Caki2 (cell line): ENCODE measurements at regions not wholly inside any gene's neighbourhood (a gene's known extent, or its start where the extent isn't known, plus 50 kb on each side); places are given as distances from the start of the nearest gene placed in this dataset.
A peak's percentile ranks its signal among the peaks of the same experiment; 100 is the strongest.

Experiments used
- DNase-seq: peaks from one replicate; pipeline ENCODE4 v3.0.0-alpha.2; 2015; ENCODE audit warnings: low read depth
- in situ Hi-C: cut with HindIII; loops from 2 replicates; pipeline ENCODE4 v1.10.0; 2016; ENCODE audit warnings: low sequenced_read_pairs, low pct_unique_long_range_greater_than_20kb, mixed read lengths

DNA sequence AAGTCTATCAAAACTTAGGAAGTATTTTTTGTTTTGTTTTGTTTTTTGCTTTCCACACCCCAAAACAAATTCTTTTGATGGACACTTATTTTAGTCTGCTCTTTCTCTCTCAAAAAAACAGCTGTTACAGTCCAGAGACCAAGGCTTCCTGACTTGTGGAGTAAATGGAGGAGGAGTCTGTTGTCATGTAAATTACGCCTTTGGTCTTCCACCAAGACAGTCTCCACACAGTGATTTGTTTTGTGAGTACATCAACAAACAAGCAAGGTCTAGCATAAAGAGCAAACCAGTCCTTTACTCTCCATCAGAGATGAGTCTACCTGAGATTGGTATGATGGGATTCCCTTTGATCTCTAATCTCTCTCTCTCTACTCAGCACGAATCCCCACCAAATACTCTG is 588.0 kb upstream of the ARID1B start:
- DNase-seq, result no peak
- in situ Hi-C loops, result no loop called here

DNA sequence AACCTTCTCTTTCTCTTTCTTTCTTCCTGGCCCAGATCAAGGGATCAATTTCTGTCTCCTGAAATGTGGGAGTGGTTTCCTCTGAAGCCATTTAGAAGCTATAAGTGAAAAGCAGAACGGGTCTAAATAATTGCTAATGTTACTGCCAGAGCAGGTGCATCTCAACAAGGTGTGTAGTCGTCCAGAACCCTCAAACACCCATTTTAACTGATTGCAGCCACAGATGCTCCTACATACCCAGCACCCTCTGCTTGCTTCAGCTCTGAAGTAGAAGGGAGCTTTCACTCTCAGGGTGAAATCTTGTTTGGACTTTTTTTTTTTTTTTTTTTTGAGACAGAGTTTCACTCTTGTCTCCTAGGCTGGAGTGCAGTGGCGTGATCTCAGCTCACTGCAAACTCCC is 592.1 kb upstream of the ARID1B start:
- in situ Hi-C loops, result no loop called here
- no peak for DNase-seq

DNA sequence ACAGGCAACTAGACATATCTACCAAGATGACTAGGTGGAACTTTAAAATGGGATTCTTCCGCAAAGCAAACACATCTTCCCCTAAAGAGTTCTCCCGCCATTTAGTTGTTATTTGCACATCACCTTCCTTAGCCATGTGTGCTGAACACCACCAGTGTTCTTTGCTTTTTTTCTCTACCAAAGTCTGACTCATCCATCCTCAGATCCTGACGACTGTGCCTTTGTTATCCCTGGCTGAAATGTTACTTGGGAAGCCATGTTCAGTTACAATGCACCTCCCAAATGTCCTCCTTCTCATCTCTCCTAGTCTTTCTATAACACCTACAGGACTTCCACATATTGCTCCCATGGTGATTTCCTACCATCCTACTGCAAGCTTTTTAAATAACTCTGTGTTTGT is 593.5 kb upstream of the ARID1B start:
- DNase-seq, result no peak
- in situ Hi-C loops, result no loop called here

DNA sequence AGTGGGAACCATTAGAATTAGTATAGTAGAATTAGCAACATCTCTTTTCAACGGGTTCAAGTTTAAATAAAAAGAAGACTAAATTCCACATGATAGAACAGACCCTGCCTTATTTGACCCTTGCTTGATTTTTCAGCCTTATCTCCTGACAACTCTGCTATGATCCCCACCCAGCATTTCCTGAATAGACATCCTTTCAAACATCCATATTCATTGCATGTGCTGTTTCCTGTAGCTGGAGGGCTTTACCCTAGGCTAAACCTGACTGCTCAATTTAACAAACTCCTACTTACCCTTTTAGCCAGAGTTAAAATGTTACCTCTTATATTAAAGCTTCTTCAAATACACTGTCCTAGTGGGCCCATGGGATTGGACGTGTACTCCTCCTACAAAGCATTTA is 594.8 kb upstream of the ARID1B start:
- in situ Hi-C loops, result no loop called here
- DNase-seq, result no peak

DNA sequence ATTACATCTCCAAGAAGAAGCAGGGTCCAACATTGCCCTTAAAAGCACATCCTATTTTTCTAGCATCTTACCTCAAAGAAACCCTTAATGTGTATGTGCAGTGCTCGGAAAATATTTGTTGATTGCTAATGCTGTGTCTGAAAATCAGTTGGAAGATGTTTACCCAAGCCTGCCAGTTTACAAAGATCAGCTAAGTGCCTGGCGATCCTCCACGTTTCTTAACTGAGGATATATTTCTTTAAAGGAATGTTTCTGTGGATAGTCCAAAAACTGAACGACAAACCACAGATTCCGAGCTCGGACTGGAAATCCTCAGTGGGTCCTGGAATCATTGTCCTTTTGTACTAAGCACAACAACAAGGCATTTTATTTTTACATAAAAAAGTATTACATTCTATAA is 595.7 kb upstream of the ARID1B start:
- in situ Hi-C loops, result no loop called here

DNA sequence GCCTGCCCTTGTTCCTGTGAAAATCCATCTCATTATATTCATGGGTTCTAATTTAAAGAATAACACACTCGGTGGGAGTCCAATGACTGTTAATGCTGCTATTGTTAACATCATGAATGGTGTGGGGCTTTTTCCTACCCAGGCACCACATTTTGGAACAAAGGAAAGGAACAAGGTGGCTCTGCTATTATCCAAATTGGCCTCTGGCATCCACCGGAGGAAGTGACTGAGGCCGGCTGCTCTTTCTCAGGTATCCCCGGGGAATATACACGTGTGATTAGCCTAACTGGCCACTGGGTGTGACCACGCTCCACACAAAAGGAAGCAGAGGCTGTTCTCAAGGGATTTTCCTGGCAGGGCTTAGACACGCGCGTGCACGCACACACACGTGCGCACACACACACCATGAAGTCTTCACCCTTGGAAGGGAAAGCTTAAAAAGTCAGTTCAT is 601.2 kb upstream of the ARID1B start:
- peak; percentile 1 for DNase-seq
- in situ Hi-C loops, result no loop called here

More for the DNA sequence above, 595.7 kb upstream of the ARID1B start:
- no peak for DNase-seq

DNA sequence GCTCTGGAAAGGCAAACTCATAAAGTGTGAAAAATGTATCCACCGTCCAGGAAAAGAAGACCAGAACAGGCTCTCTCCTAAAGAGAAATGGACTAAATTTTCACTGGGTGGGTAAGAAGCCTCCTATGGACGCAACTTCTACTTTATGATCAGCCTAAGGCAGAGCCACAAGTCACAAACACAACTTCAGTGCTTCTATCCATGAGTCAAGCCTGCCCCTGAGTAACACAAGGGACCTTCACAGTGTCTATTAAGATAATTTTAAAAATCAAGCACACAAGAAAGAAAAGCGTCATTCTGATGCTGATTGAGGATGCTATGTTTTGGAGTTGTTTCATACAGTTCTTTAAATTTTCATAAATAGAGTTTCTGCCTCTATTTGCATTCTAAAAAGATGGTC is 601.7 kb upstream of the ARID1B start:
- no peak for DNase-seq
- in situ Hi-C loops, result no loop called here

DNA sequence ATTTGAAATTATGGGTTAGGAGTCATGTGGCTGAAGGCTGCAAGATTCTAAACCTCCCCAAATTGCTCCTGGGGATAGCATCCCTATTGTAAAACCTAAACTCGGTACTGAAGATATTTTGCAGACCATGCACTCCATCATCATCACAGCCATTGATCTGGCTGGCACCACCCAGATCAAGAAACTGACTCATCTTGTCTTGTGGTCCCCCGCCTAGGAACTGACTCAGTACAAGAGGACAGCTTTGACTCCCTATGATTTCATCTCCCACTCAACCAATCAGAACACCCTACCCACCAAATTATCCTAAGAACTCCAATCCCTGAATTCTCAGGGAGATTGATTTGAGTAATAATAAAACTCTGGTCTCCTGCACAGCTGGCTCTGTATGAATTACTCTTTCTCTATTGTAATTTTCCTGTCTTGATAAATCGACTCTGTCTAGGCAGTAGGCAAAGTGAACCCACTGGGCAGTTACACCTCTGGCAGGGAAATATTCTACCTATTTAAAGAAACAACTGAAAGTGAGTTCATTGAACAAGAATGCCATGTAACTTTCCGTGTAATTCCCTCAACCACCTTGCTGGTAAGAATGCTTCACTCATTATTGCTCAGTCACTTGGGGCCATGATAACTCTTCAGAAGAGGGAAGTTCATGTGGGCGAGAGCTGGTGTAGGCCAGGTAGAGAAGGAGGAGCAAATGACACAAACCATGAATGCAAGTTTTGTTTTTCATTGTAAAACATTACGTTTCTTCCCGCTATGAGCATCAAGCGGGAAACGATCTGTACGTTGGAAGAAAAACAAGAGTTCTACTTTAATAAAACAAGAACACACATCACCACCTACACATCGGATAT is 602.9 kb upstream of the ARID1B start:
- no peak for DNase-seq
- in situ Hi-C loops, result no loop called here

DNA sequence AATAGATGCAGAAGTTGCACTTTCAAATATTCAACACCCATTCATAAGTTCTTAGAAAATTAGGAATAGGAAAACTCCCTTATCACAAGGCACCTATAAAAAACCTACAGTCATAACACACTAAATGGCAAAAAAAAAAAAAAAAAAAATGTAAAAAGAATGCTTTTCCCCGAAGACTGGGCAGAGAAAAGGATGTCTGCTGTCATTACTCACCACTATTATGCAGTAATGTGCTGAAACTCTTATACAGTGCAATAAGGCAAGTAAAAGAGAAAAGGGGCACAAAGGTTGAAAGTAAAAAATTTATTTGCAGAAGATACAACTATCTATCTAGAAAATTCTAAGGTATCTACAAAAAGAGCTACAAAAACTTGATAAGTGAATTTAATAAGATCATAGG is 607.8 kb upstream of the ARID1B start:
- in situ Hi-C loops, result no loop called here

DNA sequence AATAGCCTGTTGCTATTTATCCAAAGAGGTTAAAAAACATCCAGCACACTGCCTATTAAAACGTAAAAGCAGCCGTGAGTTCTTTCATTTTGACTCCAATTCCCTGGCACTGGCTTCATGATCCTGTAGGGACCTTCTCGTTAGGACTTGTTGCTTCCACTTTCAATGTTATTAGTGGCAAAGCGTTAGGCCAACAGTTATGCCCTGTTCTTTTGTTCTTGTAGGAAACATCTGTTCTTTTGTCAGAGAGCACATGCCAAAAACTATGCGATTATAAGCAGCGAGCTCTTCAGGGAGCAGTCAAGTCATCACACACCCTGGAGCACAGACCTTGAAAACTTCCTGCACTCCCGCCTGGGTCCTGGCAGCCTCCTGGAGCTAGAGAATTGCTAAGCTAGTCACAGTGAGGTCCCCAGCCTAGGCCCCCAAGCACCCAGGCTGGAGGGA is 609.5 kb upstream of the ARID1B start:
- no peak for DNase-seq
- in situ Hi-C loops, result no loop called here

More for the DNA sequence above, 607.8 kb upstream of the ARID1B start:
- DNase-seq, result no peak

DNA sequence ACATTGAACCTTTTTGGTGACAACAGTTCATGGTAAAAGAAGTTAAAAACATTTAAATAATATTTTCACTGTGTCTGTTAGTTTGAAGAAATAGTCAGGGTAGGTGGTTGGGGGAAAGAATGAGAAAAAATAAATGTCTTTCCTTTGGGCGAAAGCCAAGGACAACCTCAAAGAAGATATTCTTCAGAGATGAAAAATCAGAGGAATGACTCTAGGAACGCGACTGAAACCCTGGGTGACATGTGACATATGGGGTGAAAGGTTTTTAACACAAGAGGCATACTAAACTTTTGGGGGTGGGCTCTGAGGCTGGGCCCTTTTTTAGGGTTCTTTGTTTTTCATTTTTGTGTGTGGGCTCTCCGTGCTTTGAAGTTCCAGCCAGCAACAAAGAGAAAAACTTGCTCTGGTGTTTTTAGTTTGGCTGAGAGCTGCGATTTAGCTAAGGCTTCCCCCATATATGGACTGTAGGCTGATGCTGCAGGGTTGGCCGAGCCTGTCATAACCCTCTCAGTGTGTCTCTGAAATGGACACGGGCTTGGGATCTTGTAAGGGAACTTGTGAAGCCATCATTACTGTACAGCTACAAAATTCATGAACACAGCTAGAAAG is 610.1 kb upstream of the ARID1B start:
- in situ Hi-C loops, result no loop called here
- no peak for DNase-seq

DNA sequence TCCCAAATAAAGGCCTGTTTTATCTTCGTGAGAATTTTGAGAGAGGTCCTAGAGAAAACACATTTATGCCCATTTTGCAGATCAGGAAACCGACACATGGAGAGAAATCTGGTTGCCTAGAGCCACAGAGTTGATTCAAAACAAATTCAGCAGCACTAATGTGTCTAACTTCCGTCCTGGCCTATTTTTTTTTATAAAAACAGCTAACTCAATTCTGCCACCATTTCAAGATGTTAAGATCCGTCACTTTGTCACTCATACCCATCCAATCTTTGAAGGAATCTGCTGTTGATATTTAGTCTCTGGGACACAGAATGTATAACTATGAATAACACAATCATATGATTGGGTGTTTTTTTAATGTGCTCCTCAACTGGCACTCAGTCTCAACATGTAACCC is 611.1 kb upstream of the ARID1B start:
- DNase-seq, result no peak
- in situ Hi-C loops, result no loop called here

DNA sequence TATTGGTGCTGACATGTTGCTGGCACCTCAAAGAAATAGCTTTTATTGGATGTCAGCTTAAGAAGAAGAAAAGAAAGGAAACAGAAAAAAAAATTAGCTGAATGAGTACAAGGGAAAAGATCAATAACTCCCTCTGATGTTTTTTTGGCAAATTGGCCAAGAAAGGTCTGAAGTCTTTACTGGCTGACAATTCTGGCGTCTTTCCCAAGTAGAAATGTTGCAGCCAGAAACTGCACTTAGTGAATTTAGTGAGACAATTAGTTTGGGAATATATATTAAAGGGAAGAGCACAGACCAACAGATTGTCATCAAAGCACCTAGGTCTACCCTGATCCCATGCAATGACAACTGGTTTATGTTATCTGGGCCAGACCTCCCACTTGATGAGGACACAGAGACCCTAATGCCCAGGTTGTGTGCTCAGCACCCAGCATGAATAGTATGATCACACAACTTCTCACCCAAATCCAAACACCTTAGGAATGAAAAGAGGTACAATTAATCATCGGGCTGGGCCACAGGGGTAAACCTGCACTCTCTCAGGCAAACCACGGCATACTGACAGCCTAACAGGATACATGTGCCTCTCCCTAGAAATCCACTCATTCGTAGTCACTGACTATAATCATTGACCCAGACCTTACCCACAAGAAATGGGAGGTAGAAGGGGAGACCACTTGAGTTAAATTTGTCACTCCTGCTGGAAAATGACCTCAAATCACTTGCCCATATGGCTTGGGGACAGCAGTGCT is 612.3 kb upstream of the ARID1B start:
- in situ Hi-C loops, result no loop called here
- DNase-seq, result no peak

DNA sequence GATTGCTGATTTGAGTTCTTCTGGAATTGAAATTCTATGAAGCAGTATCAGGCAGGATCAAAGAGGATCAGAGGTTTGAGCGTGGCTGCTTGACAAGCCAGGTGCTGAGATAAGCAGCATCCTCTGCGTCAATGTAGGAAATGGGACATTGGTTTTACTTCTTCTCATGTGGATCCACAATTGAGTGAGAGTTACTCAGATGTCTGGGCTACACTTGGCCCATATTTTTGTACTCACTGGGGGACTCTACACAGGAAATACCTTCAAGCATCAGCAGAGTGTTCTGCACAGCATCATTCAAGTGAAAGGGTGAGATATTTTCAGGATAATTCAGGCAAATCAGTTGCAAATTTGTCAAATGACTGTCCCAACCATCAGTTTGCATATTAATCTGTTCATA is 613.9 kb upstream of the ARID1B start:
- in situ Hi-C loops, result no loop called here
- no peak for DNase-seq

DNA sequence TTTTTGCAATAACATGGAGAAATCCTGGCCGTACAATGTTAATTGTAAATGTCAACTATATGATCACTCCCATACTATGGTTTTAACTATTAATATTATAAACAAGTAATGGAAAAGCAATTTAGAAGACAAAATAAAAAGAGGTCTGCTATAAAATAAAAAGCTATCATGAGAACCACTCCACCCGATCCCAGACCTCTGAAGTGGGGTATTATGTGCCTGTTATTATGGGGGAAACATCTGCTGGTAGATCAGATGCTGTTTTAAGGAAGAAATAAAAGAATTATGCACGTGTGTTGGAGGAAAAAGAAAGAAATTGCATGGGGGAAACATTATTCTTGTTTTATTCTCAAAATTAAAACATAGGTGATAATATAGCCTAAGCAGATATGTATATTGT is 615.7 kb upstream of the ARID1B start:
- in situ Hi-C loops, result no loop called here
- no peak for DNase-seq

DNA sequence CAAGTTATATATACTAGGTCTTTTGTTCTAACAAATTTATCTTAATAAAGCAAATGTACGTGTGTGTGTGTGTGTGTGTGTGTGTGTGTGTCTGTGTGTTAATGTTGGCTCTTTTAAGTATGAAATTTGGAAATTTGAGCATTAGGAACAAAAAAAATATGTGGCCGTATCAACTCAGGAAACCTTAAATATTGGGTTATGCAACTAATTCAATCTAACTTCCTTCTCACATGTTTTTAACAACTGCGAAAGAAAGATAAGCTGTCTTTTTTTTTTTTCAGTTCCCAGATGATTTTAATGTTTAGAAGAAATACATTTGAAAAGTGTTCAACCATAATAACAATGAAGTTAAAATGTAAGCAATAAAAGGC is 616.4 kb upstream of the ARID1B start:
- DNase-seq, result no peak
- in situ Hi-C loops, result no loop called here

DNA sequence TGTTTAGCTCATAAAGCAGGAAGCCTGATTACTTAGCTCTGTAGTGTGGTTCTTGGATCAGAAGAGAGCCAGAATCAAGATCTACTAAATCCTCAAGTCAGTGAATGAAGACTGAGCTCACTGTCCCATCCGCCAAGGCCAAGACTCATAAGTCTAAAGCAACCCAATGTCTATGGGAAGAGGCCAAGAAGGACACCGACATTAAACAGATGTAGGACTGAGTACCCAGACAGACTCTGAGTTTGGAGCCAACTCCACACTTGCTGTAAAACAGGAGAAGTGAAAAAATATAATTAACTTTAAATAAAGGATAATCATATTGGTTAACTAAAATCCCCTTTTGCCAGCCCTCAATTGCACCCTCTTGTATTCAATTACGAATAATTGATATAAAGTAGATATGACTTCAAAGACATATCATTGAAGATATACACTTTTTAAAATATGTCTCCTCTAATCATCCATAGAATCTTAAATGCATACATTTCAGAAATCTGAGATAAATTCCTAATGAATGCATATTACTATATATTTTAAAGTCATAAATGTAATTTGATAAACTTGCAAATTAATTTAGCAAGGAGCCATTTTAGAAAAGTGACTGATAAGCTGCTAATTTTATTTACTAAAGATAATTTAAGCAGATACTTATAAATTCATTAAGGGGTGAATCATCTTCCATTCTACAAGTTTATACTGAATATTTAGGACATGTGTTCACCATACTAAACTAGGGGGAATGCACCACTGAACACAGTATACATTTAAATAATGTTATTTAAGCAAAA is 617.0 kb upstream of the ARID1B start:
- in situ Hi-C loops, result no loop called here
- no peak for DNase-seq

DNA sequence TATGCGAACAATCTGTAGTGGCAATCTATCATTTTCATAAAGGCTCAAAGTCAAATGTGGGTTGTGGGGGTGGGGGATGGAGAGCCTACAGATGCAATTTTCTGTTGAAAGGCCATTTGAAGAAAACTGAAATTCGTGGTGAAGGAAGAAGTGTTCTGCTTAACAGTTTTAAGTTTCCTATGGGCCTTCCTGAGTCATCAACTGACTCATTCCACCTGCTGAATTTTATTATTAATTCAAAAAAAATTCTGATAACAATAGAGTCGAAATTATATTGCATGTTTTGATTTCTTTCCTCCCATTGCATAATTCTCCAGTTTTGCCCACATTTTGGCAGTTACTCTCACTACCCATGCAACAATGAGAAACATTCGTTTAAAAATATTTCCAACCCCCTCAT is 622.3 kb upstream of the ARID1B start:
- in situ Hi-C loops, result no loop called here
- DNase-seq, result no peak

DNA sequence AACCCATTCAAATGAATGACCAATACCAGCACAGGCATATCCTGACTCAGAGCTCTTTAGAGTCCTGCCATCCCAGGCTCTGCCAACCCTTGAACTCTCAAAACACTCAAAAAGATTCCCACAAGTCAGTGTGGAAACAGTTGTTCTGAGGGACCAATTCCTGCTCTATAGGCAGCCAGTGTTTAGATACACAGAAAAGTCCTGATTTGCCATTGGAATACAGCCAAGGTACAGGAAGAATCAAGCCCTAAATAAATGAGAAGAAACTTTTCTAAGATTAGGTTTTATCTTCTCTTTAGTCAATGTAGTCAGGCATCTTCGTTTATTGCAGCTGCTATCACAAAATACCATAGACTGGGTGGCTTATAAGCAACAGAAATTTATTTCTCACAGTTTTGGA is 626.8 kb upstream of the ARID1B start:
- in situ Hi-C loops, result no loop called here
- DNase-seq, result no peak
